Activated CD8-positive, alpha-beta memory T cell treated with anti-CD3 and anti-CD28 coated beads for 24 hours (primary cell): ENCODE measurements at regions not wholly inside any gene's neighbourhood (a gene's known extent, or its start where the extent isn't known, plus 50 kb on each side); places are given as distances from the start of the nearest gene placed in this dataset.

Experiments used
- DNase-seq: peaks from one replicate; pipeline ENCODE4 v3.0.0-alpha.2; 2020

DNA sequence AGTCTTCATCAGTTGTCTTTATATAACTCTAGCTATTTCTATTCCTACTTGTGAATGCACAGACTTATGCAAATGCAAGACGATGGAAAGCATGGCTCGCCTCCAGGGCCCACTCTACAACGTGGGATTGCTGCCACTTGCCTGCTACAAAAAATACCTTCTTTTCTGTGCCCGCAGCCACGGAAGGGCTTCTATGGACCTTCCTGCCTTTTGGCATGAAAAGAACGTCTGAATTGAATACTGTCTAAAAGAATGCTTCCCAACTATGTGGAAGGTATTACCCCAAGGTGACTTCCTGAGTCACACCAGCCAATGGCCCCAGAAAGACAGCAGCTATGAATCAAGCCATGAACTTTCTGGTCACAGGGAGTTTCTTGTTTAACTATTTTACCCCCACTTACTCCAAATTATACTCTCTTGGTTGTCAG is 261.2 kb downstream of the HIVEP2 start:
- DNase-seq = no peak

DNA sequence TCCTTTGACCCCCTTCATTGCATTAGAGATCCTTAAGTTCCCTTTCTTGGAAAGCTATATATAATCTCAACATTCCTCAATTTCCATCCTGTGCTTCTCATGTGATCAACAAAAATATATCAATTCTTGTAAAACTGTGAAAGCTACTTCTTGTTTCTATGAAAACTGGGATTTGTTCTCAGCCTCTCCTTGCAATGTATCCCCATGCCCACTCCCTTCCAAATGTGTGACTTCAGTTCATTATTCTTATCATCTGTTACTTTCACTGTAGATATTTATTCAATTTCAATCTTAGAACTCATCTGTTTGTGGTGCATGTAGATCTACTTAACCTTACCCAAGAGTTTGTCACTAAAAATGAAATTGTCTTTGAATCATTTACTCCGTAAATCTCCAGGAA is 260.6 kb downstream of the HIVEP2 start:
- no peak for DNase-seq

DNA sequence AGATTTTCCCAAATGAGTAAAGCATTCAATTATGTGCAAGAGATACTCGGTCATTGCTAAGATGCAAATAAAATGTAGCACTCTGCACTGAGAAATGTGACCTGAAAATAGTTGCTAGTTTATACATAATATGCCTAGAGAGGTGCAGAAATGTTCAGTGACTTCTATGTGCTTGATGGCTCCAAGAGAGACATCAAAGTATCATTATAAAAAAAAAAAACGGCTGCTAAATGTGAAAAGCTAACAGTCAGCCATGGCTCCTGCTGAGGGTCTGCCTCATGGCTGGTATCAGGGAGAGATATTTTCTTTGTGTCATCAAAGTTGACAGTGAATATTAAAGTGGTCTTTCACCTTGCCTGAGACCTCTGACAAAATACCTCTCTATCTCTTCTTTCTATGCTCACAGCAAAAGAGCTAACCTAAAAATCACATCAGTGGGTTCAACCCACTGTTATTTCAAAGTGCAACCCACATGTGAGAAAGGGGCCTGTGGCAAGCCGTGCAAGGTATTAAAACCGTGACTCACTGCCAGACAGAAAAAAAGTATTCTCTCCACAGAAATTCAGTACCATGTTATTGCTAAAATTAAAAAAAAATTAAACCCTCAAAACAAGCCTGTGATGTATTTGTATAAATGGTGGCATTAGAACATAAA is 259.0 kb downstream of the HIVEP2 start:
- DNase-seq = no peak

DNA sequence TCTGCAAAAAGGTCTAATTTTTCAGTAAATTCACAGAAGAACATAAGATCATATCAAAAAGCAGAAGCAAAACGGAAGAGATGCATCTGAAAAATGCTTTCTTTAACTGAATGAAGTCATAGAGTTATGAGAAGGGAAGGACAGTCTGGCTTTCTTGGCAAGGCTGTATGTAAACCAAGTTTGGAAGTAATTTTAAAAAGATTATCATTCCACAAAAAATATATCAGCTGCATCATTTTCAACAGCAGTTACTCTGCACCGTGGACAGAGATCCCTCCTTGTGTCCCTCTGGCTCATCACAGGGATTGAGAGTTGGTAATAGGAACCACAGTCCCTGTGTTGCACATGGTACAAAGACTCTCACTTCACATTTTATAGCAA is 258.5 kb downstream of the HIVEP2 start:
- DNase-seq = no peak

DNA sequence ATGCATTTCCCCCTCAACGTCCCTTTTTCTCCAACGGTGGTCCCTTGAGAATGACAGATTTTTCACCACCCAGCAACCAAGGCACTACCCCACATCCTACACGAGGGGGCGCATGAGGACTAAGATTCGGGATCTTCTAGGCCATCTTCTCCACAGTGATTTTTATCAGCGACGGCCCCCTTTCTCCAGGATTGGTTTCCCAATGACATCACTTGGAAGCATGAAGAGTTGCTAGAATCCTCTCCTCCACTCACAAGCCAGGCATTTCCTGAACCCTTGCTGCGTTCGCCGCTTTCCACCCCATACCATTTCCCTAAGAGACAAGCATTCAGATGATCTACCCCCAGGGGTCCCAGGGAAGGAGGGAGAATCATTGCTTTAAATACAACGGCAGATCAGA is 252.0 kb downstream of the HIVEP2 start:
- DNase-seq = peak; percentile 88

DNA sequence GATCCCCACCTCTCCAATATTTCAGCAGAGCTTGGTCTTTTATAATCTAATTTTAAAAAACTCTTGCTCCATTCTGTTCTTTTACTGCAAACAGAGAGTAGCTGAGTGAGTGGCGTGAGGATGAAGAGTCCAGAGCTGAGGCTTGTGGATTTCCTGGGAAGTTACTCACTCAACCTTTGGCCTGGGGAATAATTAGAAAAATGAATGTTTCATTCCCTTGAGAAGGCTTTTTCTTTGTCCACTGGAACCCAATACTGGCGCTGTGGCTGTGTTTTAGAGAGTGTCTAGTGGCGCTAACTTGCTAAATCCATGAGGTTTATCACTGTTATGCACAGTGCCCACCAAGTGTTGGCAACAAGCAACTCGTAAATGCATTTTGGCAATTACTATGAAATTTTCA is 251.5 kb downstream of the HIVEP2 start:
- DNase-seq = no peak

DNA sequence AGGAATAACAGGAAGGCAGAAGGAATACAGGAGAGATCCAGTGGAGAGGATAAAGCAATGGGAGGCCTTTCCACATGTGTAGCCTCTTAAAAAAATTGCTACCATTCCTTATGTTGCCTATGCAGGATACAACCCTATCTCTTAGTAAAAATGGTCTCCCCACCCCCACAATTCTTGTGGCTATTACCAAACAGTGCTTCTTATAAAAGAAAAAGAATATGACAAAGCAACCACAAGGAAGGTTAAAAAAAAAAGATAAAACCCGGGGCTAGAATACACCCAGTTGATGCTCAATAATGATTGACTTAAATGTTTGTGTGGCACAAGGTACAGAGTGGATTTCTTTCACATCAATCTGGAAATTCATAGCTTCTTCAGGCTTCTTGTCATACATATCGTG is 250.9 kb downstream of the HIVEP2 start:
- DNase-seq = no peak

DNA sequence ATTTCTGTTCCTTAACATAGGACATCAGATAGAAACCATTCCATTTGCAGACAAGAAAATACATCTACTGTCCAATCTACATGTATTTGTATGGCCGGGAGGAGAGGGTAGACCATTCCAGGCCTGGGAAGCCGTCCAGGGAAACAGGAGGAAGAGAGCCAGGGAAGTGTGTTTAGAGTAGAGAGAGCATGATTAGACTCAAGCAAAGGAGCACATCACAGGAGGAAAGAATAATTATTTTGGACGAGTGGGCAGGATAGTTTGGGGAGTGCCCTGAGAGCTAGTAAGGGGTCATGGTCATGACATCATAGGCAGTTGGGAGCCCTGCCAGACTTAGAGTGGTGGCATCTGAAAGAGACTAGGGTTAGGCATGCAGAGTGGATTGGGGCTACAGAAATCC is 250.0 kb downstream of the HIVEP2 start:
- DNase-seq = no peak

DNA sequence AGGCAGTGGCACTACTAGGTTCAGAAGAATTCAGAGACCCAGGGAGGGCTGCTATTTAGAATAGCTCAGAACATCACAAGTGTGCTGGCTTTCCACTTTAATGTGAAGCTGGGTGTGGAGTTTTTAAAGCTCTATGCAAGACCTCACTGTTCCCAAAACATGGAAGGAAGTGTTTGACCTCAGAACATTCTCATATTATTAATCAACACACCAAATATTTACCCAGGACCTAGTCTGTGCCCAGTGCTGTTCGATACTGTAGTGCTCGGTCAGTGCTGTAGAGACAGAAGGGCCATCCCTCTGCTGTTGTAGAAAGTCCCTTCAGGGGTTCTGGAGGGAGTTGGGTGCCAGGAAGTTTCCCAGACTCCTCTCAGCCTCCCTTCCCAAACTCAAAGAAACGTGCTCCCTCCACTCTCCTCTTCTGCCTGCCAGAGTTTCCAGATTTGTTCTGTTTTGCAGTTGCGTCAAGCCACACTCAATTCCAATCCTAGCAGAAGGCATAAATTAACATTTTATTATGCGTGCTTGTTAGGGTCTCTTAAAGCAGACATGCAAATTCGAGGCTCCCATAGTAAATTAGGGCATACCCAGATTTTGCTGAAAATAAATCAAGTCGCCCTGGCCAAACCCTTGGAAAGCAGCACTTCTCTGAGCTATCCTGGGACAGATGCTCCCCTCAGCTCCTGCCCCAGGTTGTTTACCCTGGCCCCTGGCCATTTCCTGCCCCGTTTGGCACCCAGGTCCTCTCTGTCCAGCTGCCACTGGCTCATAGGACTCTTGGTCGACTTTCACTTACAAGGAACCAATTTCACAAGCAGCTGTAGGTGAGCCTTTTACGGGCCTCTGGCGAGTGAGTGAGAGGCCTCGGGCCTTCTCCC is 248.6 kb downstream of the HIVEP2 start:
- DNase-seq = no peak

DNA sequence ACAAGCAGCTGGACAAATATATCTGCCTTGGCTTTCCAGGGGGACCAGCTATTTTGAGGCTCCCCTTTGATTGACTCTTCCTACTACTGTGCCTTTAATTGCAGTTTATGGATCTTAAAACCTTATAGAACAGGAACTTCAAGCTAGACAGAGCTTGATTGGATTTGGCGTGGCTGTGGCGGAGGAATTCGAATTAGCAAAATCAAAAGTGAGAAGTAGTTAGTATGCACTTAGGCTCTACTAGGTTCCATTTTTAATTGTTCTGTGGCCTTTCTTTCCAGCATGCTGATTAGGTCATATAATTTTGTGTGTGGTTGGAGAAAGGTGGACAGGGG is 248.0 kb downstream of the HIVEP2 start:
- DNase-seq = no peak

DNA sequence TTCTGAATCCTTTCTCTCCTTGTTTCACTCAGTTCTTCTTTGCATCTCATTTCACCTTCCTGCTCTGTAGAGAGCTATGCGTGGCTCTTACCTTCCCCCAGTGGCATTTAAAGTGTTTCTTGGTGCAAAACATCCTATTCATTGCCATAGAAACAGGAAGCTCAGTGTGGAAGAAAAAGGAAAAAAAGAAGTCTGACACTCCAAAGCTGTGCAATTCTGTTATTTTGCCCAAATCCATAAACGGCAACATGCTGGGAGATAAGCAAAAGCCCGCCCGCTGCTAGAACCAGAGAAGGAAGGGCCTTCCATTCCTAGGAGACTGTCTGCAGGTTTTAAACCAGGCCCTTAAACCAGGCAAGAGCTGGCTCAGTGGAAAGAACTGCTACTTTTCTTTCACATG is 247.1 kb downstream of the HIVEP2 start:
- DNase-seq = no peak

DNA sequence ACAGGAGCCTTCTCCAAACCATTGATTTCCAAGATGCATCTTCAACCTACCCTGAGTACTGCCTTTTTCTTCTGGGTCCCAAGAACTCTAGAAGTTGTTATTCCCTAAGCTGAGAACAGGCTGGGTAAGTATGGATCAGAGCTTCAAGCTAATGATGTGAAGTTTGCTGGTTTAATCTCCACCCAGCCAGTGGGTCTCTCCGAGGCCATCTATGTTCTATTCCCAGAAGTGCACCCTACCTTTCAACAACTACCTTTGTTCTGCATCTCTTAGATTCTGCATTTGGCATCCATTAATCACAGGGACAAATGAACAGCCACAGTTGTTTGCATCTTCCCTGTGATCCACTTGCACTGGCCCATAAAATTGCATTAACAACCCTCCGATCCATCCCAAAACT is 246.2 kb downstream of the HIVEP2 start:
- no peak for DNase-seq

DNA sequence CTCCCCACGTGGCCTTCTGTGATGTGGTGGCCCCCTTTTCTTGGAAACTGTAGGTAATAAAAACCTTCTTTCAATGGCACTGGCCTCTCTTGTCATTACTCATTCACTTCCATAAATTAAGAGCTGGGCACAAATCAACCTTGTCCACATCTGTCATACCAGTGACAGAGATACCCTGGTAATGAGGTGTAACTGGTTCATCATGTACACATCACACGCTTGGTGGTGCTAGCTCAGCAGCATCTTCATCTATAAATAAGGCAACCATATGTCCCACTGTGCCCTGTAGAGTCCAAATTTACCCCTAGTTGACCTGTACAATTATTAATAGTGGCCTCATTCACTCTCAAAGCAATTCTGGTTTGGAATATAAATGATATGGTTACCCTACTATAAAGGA is 245.6 kb downstream of the HIVEP2 start:
- no peak for DNase-seq

DNA sequence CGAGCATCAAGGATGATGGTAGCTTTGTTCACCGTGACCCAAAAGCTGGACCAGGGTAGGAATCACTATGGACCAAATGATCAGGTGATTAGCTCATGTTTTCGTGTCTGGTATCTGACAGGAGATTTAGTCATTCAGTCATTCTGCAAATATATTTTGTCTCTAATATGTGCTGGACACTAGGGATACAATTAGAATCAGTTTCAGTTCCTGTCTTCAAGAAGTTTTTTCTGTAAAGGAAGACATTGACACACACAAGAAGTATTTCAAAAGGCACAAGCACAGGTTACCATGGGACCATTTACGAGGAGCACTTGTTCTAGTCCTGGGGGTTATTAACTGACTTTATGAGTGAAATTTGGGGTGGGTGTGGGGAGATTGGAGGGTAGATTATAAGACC is 244.9 kb downstream of the HIVEP2 start:
- DNase-seq = no peak

DNA sequence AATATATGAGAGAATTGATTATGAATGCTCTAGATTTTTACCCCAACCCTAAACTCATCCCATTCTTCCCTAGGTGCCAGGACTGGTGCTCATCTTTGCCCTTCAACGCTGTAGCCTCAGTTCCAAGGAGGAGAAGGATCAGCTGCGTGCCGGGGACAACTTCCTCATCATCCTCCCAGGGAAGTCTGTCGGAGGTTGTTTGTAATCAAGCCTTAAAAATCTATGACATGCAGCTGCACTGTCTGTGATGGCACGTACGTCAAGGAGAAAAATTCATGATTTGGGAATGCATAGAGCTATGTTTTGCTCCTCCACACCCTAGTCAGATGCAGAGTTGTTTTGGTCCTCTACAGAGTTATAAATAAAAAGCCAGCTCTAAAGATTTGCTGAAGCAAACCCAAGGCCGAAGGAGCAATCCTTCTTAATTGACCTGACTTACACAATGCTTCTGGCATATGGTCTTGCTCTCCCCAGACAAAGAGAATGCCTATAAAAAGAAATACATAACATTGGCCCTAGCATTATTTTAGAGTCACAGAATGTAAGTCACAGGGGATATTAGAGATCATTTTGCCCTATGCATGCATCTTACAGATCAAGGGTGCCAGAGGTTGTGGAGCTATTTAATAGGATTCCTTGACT is 244.2 kb downstream of the HIVEP2 start:
- no peak for DNase-seq
